OCI-LY3 (cell line): ENCODE measurements at regions not wholly inside any gene's neighbourhood (a gene's known extent, or its start where the extent isn't known, plus 50 kb on each side); places are given as distances from the start of the nearest gene placed in this dataset.

ENCODE experiments used
- CTCF ChIP-seq: fragments of 200-600, 300-600 bp; sonication (generic); IDR thresholded peaks from 2 replicates; pipeline ENCODE4 v1.5.1; 2014; ENCODE audit warnings: antibody characterized with exemption, low read length, low read depth
- EZH2phosphoT487 ChIP-seq: fragments of 200-600 bp; shearing (Covaris generic); IDR thresholded peaks from 2 replicates; pipeline ENCODE4 v1.6.1; 2018; ENCODE audit warnings: antibody characterized with exemption, mixed run types, low read depth

- TF ChIP-seq CTCF (no peak), EZH2phosphoT487 (no peak)
Measured at GRCh38 chr3:71872256-71872655, 87.3 kb upstream of the PROK2 start.
